ENCODE measurements at regions not wholly inside any gene's neighbourhood (a gene's known extent, or its start where the extent isn't known, plus 50 kb on each side); places are given as distances from the start of the nearest gene placed in this dataset.

DNA sequence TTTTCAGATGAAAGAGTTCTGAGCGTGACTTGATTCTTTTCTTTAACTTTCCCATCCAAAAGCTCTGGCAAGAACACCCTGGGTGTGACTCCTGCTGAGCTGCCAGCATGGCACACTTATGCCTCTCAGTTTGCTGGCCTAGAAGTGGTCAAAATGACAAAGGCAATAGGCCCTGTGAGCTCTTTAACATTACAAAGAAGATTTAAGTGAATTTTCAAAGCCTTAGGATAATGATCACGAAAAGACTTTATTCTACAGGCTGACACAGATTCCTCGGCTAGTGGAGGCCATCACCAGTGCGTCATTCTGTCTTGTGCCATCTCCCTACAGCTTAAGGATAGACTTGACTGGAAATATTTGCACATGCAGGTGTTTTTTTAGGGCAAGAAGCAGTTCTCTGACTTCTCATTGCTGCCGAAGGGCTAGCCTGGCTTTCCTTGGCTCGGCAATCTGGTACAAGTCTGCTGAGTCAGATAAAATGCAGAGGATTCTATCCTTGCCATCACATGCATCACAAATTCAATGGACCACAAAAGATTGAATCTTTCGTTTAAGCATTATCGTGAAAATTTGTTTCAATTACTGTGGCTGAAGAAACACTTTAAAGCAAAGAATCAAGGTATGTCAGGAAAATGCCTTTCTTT is 311.5 kb downstream of the COX7C start:
- H4K91ac ChIP-seq (ENCODE audit: insufficient read depth, low read depth, low read length), result no peak overlapping the region
- no peaks in the 10 kb centered on the region for H3K9me1 ChIP-seq (ENCODE audit: insufficient read depth, low read length)
- ChIA-PET POLR2A (ENCODE audit: unreplicated experiment) (no interaction called here), CTCF (no interaction called here)
- no peaks in the 10 kb centered on the region for H4K20me1 ChIP-seq (ENCODE audit: insufficient read depth, low read length)
- ATAC-seq (ENCODE audit: low read depth) (no peak), DNase-seq (no peak)
- H3K23ac ChIP-seq (ENCODE audit: low read depth, low read length), result no peak overlapping the region
- TF ChIP-seq MAFK (IDR thresholded peaks at IDR 0.05; ENCODE audit: low read depth, low read length) (no peak), POLR2A (IDR thresholded peaks at IDR 0.05; ENCODE audit: low read depth, low read length) (no peak), ELK1 (IDR thresholded peaks at IDR 0.05; ENCODE audit: borderline replicate concordance, low read depth, low read length) (no peak), SMC3 (IDR thresholded peaks at IDR 0.05; ENCODE audit: low read depth, low read length) (no peak)
- TF ChIP-seq, protein P1, sequence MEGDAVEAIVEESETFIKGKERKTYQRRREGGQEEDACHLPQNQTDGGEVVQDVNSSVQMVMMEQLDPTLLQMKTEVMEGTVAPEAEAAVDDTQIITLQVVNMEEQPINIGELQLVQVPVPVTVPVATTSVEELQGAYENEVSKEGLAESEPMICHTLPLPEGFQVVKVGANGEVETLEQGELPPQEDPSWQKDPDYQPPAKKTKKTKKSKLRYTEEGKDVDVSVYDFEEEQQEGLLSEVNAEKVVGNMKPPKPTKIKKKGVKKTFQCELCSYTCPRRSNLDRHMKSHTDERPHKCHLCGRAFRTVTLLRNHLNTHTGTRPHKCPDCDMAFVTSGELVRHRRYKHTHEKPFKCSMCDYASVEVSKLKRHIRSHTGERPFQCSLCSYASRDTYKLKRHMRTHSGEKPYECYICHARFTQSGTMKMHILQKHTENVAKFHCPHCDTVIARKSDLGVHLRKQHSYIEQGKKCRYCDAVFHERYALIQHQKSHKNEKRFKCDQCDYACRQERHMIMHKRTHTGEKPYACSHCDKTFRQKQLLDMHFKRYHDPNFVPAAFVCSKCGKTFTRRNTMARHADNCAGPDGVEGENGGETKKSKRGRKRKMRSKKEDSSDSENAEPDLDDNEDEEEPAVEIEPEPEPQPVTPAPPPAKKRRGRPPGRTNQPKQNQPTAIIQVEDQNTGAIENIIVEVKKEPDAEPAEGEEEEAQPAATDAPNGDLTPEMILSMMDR (conservative IDR thresholded peaks at IDR 0.05; ENCODE audit: low read depth, low read length), result no peak
- dilution Hi-C loops (cut with HindIII; ENCODE audit: low sequenced_read_pairs, unreplicated experiment), result no loop called here
- H3K79me1 ChIP-seq (ENCODE audit: low read depth in 1 of 2, low read length in 2 of 2), result no peaks in the 10 kb centered on the region
- no peak overlapping the region for H2AK5ac ChIP-seq (ENCODE audit: low read depth, low read length)
- no peak overlapping the region for H4K5ac ChIP-seq (ENCODE audit: low read depth, low read length)
- H3K27ac ChIP-seq (ENCODE audit: insufficient read depth, low read length), result no peak overlapping the region
- no peak overlapping the region for H3K14ac ChIP-seq (replicated peaks; ENCODE audit: low read depth, low read length)
- in situ Hi-C loops (cut with MboI; ENCODE audit: low sequenced_read_pairs), result no loop called here
- no peak overlapping the region for H2AFZ ChIP-seq (replicated peaks; ENCODE audit: low read length, poor library complexity)
- no peak overlapping the region for H2BK15ac ChIP-seq (ENCODE audit: low read depth, low read length)
- BruUV-seq (replicated peaks), result no TSS peak
- H3K4ac ChIP-seq (ENCODE audit: low read depth, low read length), result no peak overlapping the region
- H2BK120ac ChIP-seq (ENCODE audit: low read depth, low read length), result no peak overlapping the region
- intact Hi-C loops (cut with micrococcal nuclease), result no loop called here
- H3K27me3 ChIP-seq (ENCODE audit: control insufficient read depth, insufficient read depth, low read length), result no peaks in the 10 kb centered on the region
- H3K9ac ChIP-seq (ENCODE audit: low read depth, low read length), result no peak overlapping the region
- no peak overlapping the region for H3K18ac ChIP-seq (ENCODE audit: low read depth, low read length)
- no peak overlapping the region for H3K4me2 ChIP-seq (ENCODE audit: low read depth, low read length)
- H2BK5ac ChIP-seq (ENCODE audit: low read depth, low read length, poor library complexity, severe bottlenecking), result no peak overlapping the region
- no peak overlapping the region for H3K56ac ChIP-seq (ENCODE audit: extremely low read depth, insufficient read depth, low read length)
- H3K36me3 ChIP-seq (ENCODE audit: control insufficient read depth, insufficient read depth, low read length), result no peaks in the 10 kb centered on the region
- H2AK9ac ChIP-seq (replicated peaks; ENCODE audit: low read depth, low read length, poor library complexity), result no peak overlapping the region
- no peak overlapping the region for H4K8ac ChIP-seq (ENCODE audit: low read depth in 2 of 2, low read length in 2 of 2)
- H2BK20ac ChIP-seq (ENCODE audit: low read depth, low read length), result no peak overlapping the region
- H3K4me3 ChIP-seq (ENCODE audit: insufficient read depth, low read depth, low read length), result no peak overlapping the region
- H3K9me3 ChIP-seq (ENCODE audit: control insufficient read depth, insufficient read depth, low read length), result no peaks in the 10 kb centered on the region
- no peaks in the 10 kb centered on the region for H3K4me1 ChIP-seq (ENCODE audit: control insufficient read depth, insufficient read depth, low read length)
- no CpG with 5 or more reads among the region's 8 CpGs for WGBS, 2 experiments (ENCODE audit: extremely low coverage in 2 of 2, insufficient read length in 1 of 2)
